K562 (cell line): ENCODE measurements at regions not wholly inside any gene's neighbourhood (a gene's known extent, or its start where the extent isn't known, plus 50 kb on each side); places are given as distances from the start of the nearest gene placed in this dataset.
A peak's percentile ranks its signal among the peaks of the same experiment; 100 is the strongest.

Experiments
- BACH1 ChIP-seq: fragments of 200-800 bp; sonication (Bioruptor generic); IDR thresholded peaks from 2 replicates; pipeline ENCODE4 v1.6.1; 2016; ENCODE audit warnings: missing genetic modification characterization, missing compliant biosample characterization
- DIDO1 ChIP-seq: fragments of 450-650 bp; IDR thresholded peaks from 2 replicates; pipeline ENCODE4 v1.6.1; 2016; ENCODE audit warnings: low read depth, missing biosample characterization, missing genetic modification characterization
- FOXM1 ChIP-seq, 2 experiments: fragments of 450-650 bp in 1 of 2; sonication (generic) in 1 of 2; formaldehyde crosslinking in 1 of 2; IDR thresholded peaks; 2 replicates each; pipeline versions ENCODE4 v1.6.1 to v1.9.0; 2017 to 2022; ENCODE audit warnings: low read depth in 2 of 2, mild to moderate bottlenecking in 2 of 2, missing genetic modification reagents in 1 of 2, moderate library complexity in 1 of 2
- NR4A1 ChIP-seq, 2 experiments: fragments of 250-450 bp in 1 of 2; fragments of 450-650 bp in 1 of 2; sonication (Bioruptor Pico) in 1 of 2; IDR thresholded peaks; 2 replicates each; pipeline versions ENCODE4 v1.4.0 to v1.6.1; 2016 to 2020; ENCODE audit warnings: mild to moderate bottlenecking in 2 of 2, missing compliant biosample characterization in 1 of 2, missing genetic modification characterization in 1 of 2, moderate library complexity in 1 of 2
- RERE ChIP-seq: sonication (generic); formaldehyde crosslinking; IDR thresholded peaks from 2 replicates; pipeline ENCODE4 v1.8.0; 2023; ENCODE audit warnings: missing genetic modification reagents, mild to moderate bottlenecking, borderline replicate concordance
- SNAPC5 ChIP-seq: fragments of 250-450 bp; sonication (Bioruptor Pico); IDR thresholded peaks from 2 replicates; pipeline ENCODE4 v1.8.0; 2021; ENCODE audit warnings: moderate library complexity, mild to moderate bottlenecking, inconsistent platforms
- XRCC5 ChIP-seq: fragments of 200-400 bp; formaldehyde crosslinking; IDR thresholded peaks from 2 replicates; pipeline ENCODE4 v1.6.1; 2017; ENCODE audit warnings: low read depth, mild to moderate bottlenecking, low read length
- YY1 ChIP-seq, 3 experiments: IDR thresholded peaks; 2 replicates each; pipeline ENCODE4 v1.6.1; 2011; ENCODE audit warnings: low read length in 2 of 3, mild to moderate bottlenecking in 2 of 3, moderate library complexity in 2 of 3, borderline replicate concordance in 1 of 3, control low read depth in 1 of 3, low read depth in 1 of 3; ENCODE audit not compliant: insufficient read depth in 3 of 3, insufficient replicate concordance in 2 of 3, control insufficient read depth in 1 of 3, insufficient read length in 1 of 3; ENCODE audit errors: extremely low read depth in 1 of 3
- ZNF175 ChIP-seq: fragments of 200-800 bp; sonication (Bioruptor generic); IDR thresholded peaks from 2 replicates; pipeline ENCODE4 v1.6.1; 2016; ENCODE audit warnings: low read depth, mild to moderate bottlenecking, missing genetic modification characterization, missing compliant biosample characterization

- TF ChIP-seq YY1 (IDR thresholded peaks at IDR 0.05; ENCODE audit: borderline replicate concordance in 1 of 3, control insufficient read depth in 1 of 3, extremely low read depth in 1 of 3, insufficient read depth in 3 of 3, insufficient read length in 1 of 3, insufficient replicate concordance in 2 of 3, low read depth in 1 of 3, low read length in 2 of 3) (peak in 1 of 3 experiments; percentile 36), NR4A1 (CRISPR knock-in tag; IDR thresholded peaks at IDR 0.05) (no peak), NR4A1 (tag; IDR thresholded peaks at IDR 0.05) (peak; percentile 94), SNAPC5 (CRISPR knock-in tag) (no peak), RERE (CRISPR knock-in tag) (no peak), XRCC5 (no peak), ZNF175 (CRISPR knock-in tag) (peak; percentile 87; the same call in 1 of the 2 replicates), BACH1 (peak; percentile 47; the same call in 1 of the 2 replicates), FOXM1 (IDR thresholded peaks at IDR 0.05; ENCODE audit: low read depth) (no peak), FOXM1 (CRISPR knock-in tag; IDR thresholded peaks at IDR 0.05; ENCODE audit: low read depth) (no peak), DIDO1 (tag) (peak; percentile 71; the same call in 1 of the 2 replicates)
Observed at GRCh38 chr5:2156358-2157059, 273.8 kb upstream of the IRX4 start (continued).
